Ascending aorta (tissue), 2 donors: ENCODE measurements at regions not wholly inside any gene's neighbourhood (a gene's known extent, or its start where the extent isn't known, plus 50 kb on each side); places are given as distances from the start of the nearest gene placed in this dataset.

ENCODE experiments used
- DNase-seq, 2 donors: peaks; one replicate each; pipeline ENCODE4 v3.0.0-alpha.2; 2019; ENCODE audit warnings: low spot score in 2 of 2
- H3K27ac ChIP-seq, 2 donors: fragments of 200-600 bp; sonication (generic); one replicate each; pipeline ENCODE4 v1.5.1; 2016 to 2017; ENCODE audit warnings: mild to moderate bottlenecking in 1 of 2
- H3K27me3 ChIP-seq: fragments of 200-600 bp; sonication (generic); one replicate; pipeline ENCODE4 v1.5.1; 2017
- H3K36me3 ChIP-seq, 2 donors: fragments of 200-600 bp; sonication (generic); one replicate each; pipeline ENCODE4 v1.5.1; 2016
- H3K4me1 ChIP-seq, 2 donors: fragments of 200-600 bp; sonication (generic); one replicate each; pipeline ENCODE4 v1.5.1; 2016 to 2017; ENCODE audit warnings: mild to moderate bottlenecking in 1 of 2
- H3K4me3 ChIP-seq, 2 donors: fragments of 200-600 bp; sonication (generic); one replicate each; pipeline ENCODE4 v1.5.1; 2016 to 2017; ENCODE audit warnings: mild to moderate bottlenecking in 1 of 2
- H3K9me3 ChIP-seq, 2 donors: fragments of 200-600 bp; sonication (generic); one replicate each; pipeline ENCODE4 v1.5.1; 2016
- CTCF ChIP-seq, 3 experiments: fragments of 200-600 bp in 2 of 3; fragments of 450-650 bp in 1 of 3; sonication (generic) in 2 of 3; IDR thresholded peaks; one replicate each; pipeline ENCODE4 v1.5.1; 2016 to 2019; ENCODE audit warnings: antibody characterized with exemption in 3 of 3, mild to moderate bottlenecking in 1 of 3, moderate library complexity in 1 of 3
- intact Hi-C: fragments of 100-400 bp; cut with DNase I; formaldehyde crosslinking; loops from one replicate; pipeline ENCODE4 v1.15.1; 2023

GRCh38 chr7:41578700-41579099 lies 124.2 kb downstream of the INHBA start:
- Histone ChIP-seq H3K4me3 (no peak overlapping the region), H3K9me3 (no peaks in the 10 kb centered on the region), H3K27me3 (no peaks in the 10 kb centered on the region), H3K36me3 (no peaks in the 10 kb centered on the region), H3K27ac (no peak overlapping the region), H3K4me1 (peaks cover 0 to 15% of the 10 kb centered on the region in 2 donors)
- TF ChIP-seq CTCF (IDR thresholded peaks at IDR 0.05), result no peak
- no peak for DNase-seq
- intact Hi-C loops, result no loop called here

GRCh38 chr7:41576166-41576565 lies 126.7 kb downstream of the INHBA start:
- H3K4me1 ChIP-seq, result peaks cover 0 to 17% of the 10 kb centered on the region in 2 donors
- no peak overlapping the region for H3K4me3 ChIP-seq
- H3K36me3 ChIP-seq, result no peaks in the 10 kb centered on the region
- no peaks in the 10 kb centered on the region for H3K9me3 ChIP-seq
- no peak overlapping the region for H3K27ac ChIP-seq
- no peaks in the 10 kb centered on the region for H3K27me3 ChIP-seq
- DNase-seq, result no peak
- intact Hi-C loops, result no loop called here
- TF ChIP-seq CTCF (IDR thresholded peaks at IDR 0.05), result no peak

GRCh38 chr7:41574377-41574776 lies 128.5 kb downstream of the INHBA start:
- Histone ChIP-seq H3K36me3 (no peaks in the 10 kb centered on the region), H3K4me3 (no peak overlapping the region), H3K27ac (peak overlapping the region in 1 of 2 donors; percentile 19), H3K9me3 (no peaks in the 10 kb centered on the region), H3K4me1 (peaks cover 0 to 9% of the 10 kb centered on the region in 2 donors), H3K27me3 (no peaks in the 10 kb centered on the region)
- DNase-seq, result no peak
- intact Hi-C loops, result loop anchor here (5.0 kb wide), 1 partner anchor 118 kb away; no protein-coding TSS in a partner anchor
- TF ChIP-seq CTCF (IDR thresholded peaks at IDR 0.05), result no peak

- Histone ChIP-seq H3K9me3 (no peaks in the 10 kb centered on the region), H3K27ac (peak overlapping the region in 1 of 2 donors; percentile 19), H3K4me1 (peaks cover 0 to 9% of the 10 kb centered on the region in 2 donors), H3K36me3 (no peaks in the 10 kb centered on the region), H3K4me3 (no peak overlapping the region), H3K27me3 (no peaks in the 10 kb centered on the region)
- no peak for TF ChIP-seq CTCF (IDR thresholded peaks at IDR 0.05)
- DNase-seq, result no peak
- intact Hi-C loops, result loop anchor here (5.0 kb wide), 1 partner anchor 118 kb away; no protein-coding TSS in a partner anchor
Observed at GRCh38 chr7:41573862-41574261, 129.0 kb downstream of the INHBA start.

GRCh38 chr7:41573443-41573842 lies 129.4 kb downstream of the INHBA start:
- TF ChIP-seq CTCF (IDR thresholded peaks at IDR 0.05), result no peak

GRCh38 chr7:41573015-41573414 lies 129.9 kb downstream of the INHBA start:
- no peak for TF ChIP-seq CTCF (IDR thresholded peaks at IDR 0.05)
- H3K27me3 ChIP-seq, result no peaks in the 10 kb centered on the region
- H3K4me3 ChIP-seq, result no peak overlapping the region
- intact Hi-C loops, result loop anchor here (5.0 kb wide), 1 partner anchor 119 kb away; no protein-coding TSS in a partner anchor
- peaks cover 0 to 13% of the 10 kb centered on the region in 2 donors for H3K4me1 ChIP-seq
- H3K36me3 ChIP-seq, result no peaks in the 10 kb centered on the region
- no peak overlapping the region for H3K27ac ChIP-seq
- H3K9me3 ChIP-seq, result no peaks in the 10 kb centered on the region
- DNase-seq, result no peak

More at GRCh38 chr7:41573443-41573842, 129.4 kb downstream of the INHBA start:
- Histone ChIP-seq H3K27me3 (no peaks in the 10 kb centered on the region), H3K4me1 (peaks cover 0 to 9% of the 10 kb centered on the region in 2 donors), H3K9me3 (no peaks in the 10 kb centered on the region), H3K27ac (no peak overlapping the region), H3K4me3 (no peak overlapping the region), H3K36me3 (no peaks in the 10 kb centered on the region)
- no peak for DNase-seq
- intact Hi-C loops, result loop anchor here (5.0 kb wide), 1 partner anchor 119 kb away; no protein-coding TSS in a partner anchor
